Retinal pigment epithelial cell (primary cell): ENCODE measurements at regions not wholly inside any gene's neighbourhood (a gene's known extent, or its start where the extent isn't known, plus 50 kb on each side); places are given as distances from the start of the nearest gene placed in this dataset.

Source experiments
- DNase-seq: peaks from one replicate; pipeline ENCODE4 v3.0.0-alpha.2; 2010; ENCODE audit warnings: low read depth
- H3K4me3 ChIP-seq: 2 replicates; pipeline ENCODE4 v1.5.1; 2011; ENCODE audit warnings: mild to moderate bottlenecking, low read length, control low read depth, moderate library complexity
- TF ChIP-seq, protein P1 (sequence below): conservative IDR thresholded peaks from 2 replicates; pipeline ENCODE4 v1.5.1; 2011; ENCODE audit warnings: low read depth, low read length, control low read depth, inconsistent platforms

DNA sequence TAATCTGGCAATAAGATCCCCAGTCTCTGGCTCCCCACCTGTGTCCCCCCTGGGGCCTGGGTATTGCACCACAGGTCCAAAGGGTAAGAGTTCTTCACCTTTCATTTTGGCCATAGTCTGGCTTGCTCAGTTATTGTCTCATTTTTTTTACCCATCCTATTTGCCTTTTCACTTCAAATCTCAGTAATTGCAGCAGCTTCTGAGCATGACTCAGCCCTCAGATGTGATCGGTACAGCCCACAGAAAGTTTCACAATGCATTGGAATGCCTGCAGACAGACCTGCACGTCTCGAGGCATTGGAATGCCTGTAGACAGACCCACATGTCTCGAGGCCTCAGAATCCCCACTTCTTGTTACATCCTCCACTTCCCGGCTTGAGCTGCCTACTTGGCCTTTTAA, 173.6 kb downstream of the NUFIP1 start:
- DNase-seq = peak; percentile 98
- no peak overlapping the region for H3K4me3 ChIP-seq
- TF ChIP-seq, protein P1, sequence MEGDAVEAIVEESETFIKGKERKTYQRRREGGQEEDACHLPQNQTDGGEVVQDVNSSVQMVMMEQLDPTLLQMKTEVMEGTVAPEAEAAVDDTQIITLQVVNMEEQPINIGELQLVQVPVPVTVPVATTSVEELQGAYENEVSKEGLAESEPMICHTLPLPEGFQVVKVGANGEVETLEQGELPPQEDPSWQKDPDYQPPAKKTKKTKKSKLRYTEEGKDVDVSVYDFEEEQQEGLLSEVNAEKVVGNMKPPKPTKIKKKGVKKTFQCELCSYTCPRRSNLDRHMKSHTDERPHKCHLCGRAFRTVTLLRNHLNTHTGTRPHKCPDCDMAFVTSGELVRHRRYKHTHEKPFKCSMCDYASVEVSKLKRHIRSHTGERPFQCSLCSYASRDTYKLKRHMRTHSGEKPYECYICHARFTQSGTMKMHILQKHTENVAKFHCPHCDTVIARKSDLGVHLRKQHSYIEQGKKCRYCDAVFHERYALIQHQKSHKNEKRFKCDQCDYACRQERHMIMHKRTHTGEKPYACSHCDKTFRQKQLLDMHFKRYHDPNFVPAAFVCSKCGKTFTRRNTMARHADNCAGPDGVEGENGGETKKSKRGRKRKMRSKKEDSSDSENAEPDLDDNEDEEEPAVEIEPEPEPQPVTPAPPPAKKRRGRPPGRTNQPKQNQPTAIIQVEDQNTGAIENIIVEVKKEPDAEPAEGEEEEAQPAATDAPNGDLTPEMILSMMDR = no peak

DNA sequence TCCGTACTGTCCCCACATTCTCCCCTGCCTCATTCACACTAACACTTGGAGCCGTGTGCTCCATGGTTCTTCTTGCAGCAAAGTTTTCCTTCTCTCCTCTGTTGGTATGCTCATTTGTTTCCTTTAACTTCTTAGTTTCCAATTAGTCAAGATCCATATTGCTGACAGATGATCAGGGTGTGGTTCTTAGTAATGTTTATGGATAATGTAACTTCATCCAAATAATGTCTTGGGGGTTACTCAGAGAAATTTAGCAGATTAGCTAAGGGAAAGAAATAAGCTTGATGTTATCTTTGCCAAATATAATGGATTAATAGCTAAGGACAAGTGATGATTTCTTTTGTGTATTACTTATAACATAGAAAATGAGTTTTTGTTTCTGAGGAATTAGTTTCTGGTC, 174.4 kb downstream of the NUFIP1 start:
- TF ChIP-seq, protein P1 = no peak
- H3K4me3 ChIP-seq = no peak overlapping the region
- DNase-seq = no peak

DNA sequence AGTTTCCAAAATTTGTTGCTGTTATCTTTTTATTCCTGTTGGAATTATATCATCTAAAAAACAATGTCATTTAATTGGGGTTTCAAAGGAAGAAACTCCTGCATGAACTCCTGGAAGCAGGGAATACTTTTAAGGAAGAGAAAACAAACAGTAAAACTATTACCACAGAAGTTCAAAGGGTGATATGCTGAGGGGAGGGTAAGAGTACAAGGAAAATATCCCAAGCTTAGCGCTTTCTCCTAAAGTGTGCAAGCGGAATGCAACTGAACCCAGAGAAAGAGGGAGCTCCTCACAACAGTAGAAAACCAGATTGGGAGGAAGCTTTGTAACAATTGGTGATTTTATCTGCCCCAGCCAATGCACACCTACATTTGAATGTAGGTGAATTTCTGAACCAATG, 175.1 kb downstream of the NUFIP1 start:
- no peak for DNase-seq
- TF ChIP-seq, protein P1 = no peak

DNA sequence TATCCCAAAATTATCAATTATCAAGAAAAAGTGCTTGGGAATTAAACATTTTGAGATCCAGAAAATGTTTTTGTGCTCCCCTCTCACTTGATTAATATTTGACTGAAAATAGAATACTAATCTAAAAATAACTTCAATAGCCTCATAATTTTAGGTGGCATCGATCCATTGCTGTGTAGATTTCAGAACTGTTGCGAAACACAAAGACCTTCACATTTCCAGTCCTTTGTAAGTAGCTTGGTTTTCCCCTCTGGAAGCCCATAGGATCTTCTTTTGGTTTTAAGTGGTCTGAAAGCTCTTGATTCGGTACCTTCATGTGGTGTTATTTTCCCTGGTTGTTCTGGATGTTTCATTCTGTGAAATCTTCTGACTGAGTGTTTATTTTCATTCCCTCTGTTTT, 176.5 kb downstream of the NUFIP1 start:
- TF ChIP-seq, protein P1 = no peak
- DNase-seq = no peak
- no peak overlapping the region for H3K4me3 ChIP-seq

More for the DNA sequence above, 175.1 kb downstream of the NUFIP1 start:
- no peak overlapping the region for H3K4me3 ChIP-seq

DNA sequence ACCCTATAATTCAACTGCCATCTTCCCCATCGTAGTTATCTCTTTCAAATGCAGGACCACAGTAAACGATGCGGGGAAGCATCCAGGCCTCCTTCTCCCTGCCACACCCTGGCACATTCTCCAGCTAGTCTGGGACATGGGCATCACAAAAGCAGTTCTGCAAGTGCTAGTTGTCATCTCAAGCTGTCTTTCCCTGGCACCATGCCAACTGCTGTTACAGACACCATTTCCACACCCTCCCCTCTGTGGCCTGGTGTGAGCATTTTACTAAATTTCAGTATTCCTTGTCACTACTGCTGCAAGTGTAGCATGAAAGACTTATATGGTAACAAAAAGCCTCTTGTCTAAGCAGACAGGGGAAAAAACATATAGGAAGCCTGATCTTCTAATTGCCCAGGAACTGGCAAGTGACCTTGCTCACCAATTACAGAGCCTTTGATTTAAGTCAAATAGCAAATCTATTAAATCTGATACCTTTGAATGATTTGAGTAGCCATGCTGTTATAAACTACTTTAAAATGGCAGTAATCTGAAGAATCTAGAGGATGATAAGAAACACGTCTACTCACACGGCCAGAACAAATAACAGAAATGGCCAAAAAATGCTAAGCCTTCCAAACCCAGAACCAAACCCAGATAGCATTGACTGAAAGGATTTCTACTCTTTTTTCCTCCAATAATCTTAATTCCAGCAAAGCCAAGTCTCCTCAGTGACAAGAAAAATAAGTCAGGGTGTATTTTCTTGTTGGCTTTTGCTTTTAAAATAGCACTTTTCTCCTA, 179.0 kb downstream of the NUFIP1 start:
- TF ChIP-seq, protein P1 = no peak
- no peak overlapping the region for H3K4me3 ChIP-seq
- DNase-seq = no peak

DNA sequence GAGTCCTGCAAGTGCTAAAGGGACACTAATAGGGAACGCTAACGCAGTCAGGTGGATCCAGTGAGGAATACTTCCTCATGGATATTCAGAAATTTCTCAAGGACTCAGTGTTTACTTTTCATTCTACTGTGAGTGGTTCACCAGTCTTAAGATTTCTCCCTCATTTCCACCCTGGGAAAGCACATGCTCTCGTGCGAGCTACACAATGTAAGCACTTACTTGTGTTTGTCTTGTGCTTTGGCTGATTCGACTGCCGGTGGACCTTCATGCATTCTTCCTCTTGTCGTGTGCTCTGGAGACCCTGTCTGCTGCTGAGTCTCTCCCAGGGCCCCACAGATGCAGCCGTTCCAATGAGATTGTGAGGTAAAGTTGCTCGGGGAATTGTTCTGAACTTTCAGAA, 180.1 kb downstream of the NUFIP1 start:
- DNase-seq = no peak
- H3K4me3 ChIP-seq = no peak overlapping the region
- TF ChIP-seq, protein P1 = no peak

DNA sequence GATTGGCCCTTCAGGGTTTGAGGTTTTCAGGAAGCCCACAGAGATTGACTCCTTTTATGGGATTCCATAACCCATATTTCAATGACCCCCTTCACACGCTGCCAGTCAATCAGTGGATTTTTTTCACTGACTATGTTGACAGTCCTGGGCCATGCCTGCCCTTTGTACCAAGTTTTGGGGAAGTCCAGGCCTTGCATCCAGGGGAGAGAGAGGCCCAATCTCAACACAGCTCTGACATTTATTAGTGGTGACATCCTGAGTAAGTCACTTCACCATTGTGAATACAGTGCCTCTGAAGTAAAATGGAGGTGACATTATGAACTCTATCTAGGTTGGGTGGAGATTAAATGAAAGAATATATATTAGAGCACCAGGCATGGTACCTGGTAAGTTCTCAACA, 181.1 kb downstream of the NUFIP1 start:
- no peak for DNase-seq
- TF ChIP-seq, protein P1 = no peak
- no peak overlapping the region for H3K4me3 ChIP-seq
